Endothelial cell (in vitro differentiated cells): ENCODE measurements at regions not wholly inside any gene's neighbourhood (a gene's known extent, or its start where the extent isn't known, plus 50 kb on each side); places are given as distances from the start of the nearest gene placed in this dataset.

Source experiments
- DNase-seq: peaks from one replicate; pipeline ENCODE4 v3.0.0; 2021; ENCODE audit warnings: low spot score
- H3K27ac Mint-ChIP-seq: one replicate; pipeline ENCODE4 v1.8.0; 2021; ENCODE audit warnings: mixed read lengths, inconsistent platforms; ENCODE audit not compliant: unreplicated experiment
- H3K27me3 Mint-ChIP-seq: one replicate; pipeline ENCODE4 v1.8.0; 2021; ENCODE audit warnings: mild to moderate bottlenecking, moderate library complexity, mixed read lengths, inconsistent platforms; ENCODE audit not compliant: unreplicated experiment
- H3K36me3 Mint-ChIP-seq: one replicate; pipeline ENCODE4 v1.8.0; 2021; ENCODE audit warnings: mild to moderate bottlenecking, low read depth, mixed read lengths, inconsistent platforms; ENCODE audit not compliant: unreplicated experiment
- H3K4me1 Mint-ChIP-seq: one replicate; pipeline ENCODE4 v1.8.0; 2021; ENCODE audit warnings: mild to moderate bottlenecking, mixed read lengths, inconsistent platforms; ENCODE audit not compliant: unreplicated experiment
- H3K4me3 Mint-ChIP-seq: one replicate; pipeline ENCODE4 v1.8.0; 2021; ENCODE audit warnings: mild to moderate bottlenecking, mixed read lengths, inconsistent platforms; ENCODE audit not compliant: unreplicated experiment
- H3K9me3 Mint-ChIP-seq: one replicate; pipeline ENCODE4 v1.8.0; 2021; ENCODE audit warnings: mixed read lengths, inconsistent platforms; ENCODE audit not compliant: unreplicated experiment
- TF ChIP-seq, protein P1 (sequence below): fragments of 200-600 bp; sonication (generic); IDR thresholded peaks from one replicate; pipeline ENCODE4 v1.5.0; 2021; ENCODE audit warnings: antibody characterized with exemption; ENCODE audit not compliant: unreplicated experiment

DNA sequence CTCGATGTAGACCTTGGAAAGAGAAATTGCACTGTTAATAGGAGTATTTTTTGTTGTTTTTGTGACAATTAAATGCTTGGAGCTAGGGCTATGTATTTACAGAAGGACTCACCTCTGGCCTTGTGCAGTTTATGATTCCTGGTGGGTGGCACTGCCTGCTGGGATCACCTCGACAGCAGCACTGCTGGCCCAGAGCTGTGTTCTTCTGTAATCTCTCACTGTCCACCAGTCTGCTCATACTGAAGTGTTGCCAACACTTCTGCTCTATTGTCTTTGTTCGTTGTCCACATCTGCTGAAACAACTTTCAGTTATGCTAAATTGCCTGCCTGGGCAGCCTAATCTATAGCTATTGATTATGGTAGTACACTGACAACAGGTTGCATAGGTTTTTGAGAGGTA lies 194.4 kb upstream of the ANK2 start:
- H3K9me3 Mint-ChIP-seq, result no peaks in the 10 kb centered on the region
- TF ChIP-seq, protein P1, sequence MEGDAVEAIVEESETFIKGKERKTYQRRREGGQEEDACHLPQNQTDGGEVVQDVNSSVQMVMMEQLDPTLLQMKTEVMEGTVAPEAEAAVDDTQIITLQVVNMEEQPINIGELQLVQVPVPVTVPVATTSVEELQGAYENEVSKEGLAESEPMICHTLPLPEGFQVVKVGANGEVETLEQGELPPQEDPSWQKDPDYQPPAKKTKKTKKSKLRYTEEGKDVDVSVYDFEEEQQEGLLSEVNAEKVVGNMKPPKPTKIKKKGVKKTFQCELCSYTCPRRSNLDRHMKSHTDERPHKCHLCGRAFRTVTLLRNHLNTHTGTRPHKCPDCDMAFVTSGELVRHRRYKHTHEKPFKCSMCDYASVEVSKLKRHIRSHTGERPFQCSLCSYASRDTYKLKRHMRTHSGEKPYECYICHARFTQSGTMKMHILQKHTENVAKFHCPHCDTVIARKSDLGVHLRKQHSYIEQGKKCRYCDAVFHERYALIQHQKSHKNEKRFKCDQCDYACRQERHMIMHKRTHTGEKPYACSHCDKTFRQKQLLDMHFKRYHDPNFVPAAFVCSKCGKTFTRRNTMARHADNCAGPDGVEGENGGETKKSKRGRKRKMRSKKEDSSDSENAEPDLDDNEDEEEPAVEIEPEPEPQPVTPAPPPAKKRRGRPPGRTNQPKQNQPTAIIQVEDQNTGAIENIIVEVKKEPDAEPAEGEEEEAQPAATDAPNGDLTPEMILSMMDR, result no peak
- H3K4me1 Mint-ChIP-seq, result no peaks in the 10 kb centered on the region
- no peaks in the 10 kb centered on the region for H3K36me3 Mint-ChIP-seq
- no peaks in the 10 kb centered on the region for H3K27me3 Mint-ChIP-seq
- no peak overlapping the region for H3K4me3 Mint-ChIP-seq
- no peak overlapping the region for H3K27ac Mint-ChIP-seq
- no peak for DNase-seq

DNA sequence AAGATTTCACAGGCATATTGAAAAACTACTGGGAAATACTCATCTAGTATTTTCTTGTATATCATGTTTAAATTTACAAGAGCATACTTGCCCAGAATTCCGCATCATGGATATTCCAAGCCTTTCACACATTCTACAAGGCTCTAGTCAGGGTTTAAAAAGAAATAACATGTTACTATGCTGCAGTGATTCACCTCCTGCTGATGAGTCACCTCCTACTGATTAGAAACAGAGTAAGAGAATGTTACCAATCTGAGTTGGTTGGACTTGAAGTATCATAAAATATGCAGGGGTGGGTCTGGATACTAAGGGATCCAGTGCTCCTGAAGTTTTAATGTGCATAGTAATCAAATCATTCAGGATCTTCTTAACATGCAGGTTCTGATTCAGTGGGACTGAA lies 192.0 kb upstream of the ANK2 start:
- Mint-ChIP-seq H3K4me1 (peaks cover 10% of the 10 kb centered on the region), H3K4me3 (no peak overlapping the region), H3K9me3 (no peaks in the 10 kb centered on the region), H3K27me3 (no peaks in the 10 kb centered on the region), H3K36me3 (no peaks in the 10 kb centered on the region), H3K27ac (no peak overlapping the region)
- TF ChIP-seq, protein P1, result no peak
- DNase-seq, result no peak

DNA sequence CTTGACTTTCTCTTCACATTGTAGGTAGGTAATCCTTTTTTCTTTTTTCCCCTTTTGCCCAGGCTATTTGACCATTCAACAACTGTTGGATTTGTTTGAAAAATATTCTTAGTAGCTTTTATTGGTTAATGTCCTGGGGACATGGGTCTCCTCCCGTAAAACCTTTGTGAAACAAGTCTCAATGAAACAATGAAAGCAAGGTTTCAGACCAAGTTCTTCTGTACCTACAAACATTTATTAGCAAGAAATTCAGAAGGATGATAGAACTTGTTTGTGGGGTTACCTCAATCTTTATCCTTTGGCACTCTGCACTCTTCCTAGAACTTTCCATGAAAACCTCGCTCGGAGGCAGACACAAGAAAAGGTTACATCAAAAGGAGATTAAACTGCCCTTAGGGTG lies 190.7 kb upstream of the ANK2 start:
- H3K27ac Mint-ChIP-seq, result no peak overlapping the region
- H3K4me1 Mint-ChIP-seq, result peaks cover 10% of the 10 kb centered on the region
- DNase-seq, result no peak
- H3K4me3 Mint-ChIP-seq, result no peak overlapping the region
- TF ChIP-seq, protein P1, result no peak
- no peaks in the 10 kb centered on the region for H3K36me3 Mint-ChIP-seq
- no peaks in the 10 kb centered on the region for H3K27me3 Mint-ChIP-seq
- H3K9me3 Mint-ChIP-seq, result no peaks in the 10 kb centered on the region

DNA sequence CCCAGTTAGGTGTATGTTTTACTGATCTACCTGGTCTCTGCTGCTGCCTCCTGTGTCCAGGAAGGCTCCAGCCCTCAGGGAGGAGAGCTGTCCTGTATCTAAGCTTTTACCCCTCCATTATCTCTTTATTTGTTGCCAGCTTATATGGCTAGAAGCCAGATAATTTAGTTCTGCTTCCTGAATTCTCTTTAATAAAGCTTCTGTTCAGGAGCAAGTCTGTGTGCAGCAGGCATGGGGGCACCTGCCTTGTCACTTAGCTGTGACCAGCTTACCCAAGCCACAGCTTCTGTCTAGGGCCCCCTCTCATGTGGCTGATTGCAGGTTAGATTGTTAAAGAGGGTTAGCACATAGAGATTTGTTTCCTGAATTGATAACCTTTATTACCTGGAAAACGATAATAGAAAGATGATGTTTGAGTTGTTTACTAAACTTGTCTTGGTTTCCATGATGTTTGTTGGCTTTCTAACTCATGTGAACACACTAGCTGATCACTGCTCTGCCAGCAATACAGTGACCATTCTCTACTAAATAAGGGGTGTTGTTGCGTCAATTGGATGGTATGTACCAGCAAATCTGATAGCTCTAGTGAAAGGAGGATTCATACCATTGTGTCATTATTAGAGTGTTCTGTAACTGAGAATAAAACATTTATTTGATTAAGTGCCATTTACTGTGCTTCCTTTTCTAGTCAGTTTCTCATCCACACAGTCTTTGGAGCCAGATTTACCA lies 189.8 kb upstream of the ANK2 start:
- TF ChIP-seq, protein P1, result no peak
- no peaks in the 10 kb centered on the region for H3K27me3 Mint-ChIP-seq
- peaks cover 10% of the 10 kb centered on the region for H3K4me1 Mint-ChIP-seq
- no peak for DNase-seq
- H3K27ac Mint-ChIP-seq, result no peak overlapping the region
- H3K4me3 Mint-ChIP-seq, result no peak overlapping the region
- no peaks in the 10 kb centered on the region for H3K36me3 Mint-ChIP-seq
- H3K9me3 Mint-ChIP-seq, result no peaks in the 10 kb centered on the region

DNA sequence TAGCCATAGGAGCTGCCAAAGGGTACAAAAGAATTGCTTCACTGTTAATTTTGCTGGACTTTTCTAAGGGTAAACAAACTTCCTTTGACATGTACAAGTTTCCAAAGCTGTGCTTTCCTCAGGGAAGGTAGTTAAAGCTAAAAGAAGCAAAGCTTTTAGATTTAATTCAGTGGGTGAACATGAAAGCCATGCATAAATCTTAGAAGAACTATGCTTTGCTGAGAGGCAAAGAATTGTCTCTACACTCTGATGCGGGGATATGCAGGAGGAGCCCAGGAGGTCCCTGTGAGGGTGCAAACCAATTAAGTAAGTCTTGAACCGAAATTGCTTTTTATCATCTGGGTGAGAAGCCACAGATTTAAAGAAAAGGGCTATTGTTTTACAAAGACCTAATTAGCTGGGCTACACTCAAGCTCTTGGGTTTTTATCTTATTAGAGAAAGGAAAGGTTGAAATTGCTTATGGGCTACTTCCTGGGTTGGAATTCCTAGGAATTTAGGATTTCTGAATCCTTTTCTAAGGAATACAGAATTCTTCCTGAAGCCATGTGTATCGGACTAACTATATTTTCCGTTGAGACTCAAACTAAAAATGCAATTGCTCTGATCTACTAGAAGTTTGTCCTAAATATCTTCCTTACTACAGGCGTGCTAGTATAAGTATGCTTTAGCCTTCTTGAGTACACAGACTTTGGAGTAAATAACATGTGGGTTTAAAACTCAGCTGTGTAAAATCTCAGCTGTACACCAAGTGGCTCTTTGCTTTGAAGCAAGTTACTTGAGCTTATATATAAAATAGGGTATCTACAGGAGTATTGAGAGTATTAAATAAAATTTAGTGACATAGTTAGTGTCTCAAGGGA lies 188.4 kb upstream of the ANK2 start:
- no peak overlapping the region for H3K4me3 Mint-ChIP-seq
- H3K4me1 Mint-ChIP-seq, result peaks cover 10% of the 10 kb centered on the region
- no peak for DNase-seq
- H3K9me3 Mint-ChIP-seq, result no peaks in the 10 kb centered on the region
- TF ChIP-seq, protein P1, result no peak
- H3K27me3 Mint-ChIP-seq, result no peaks in the 10 kb centered on the region
- H3K36me3 Mint-ChIP-seq, result no peaks in the 10 kb centered on the region
- H3K27ac Mint-ChIP-seq, result no peak overlapping the region
